Astrocyte (in vitro differentiated cells and primary cell): ENCODE measurements at regions not wholly inside any gene's neighbourhood (a gene's known extent, or its start where the extent isn't known, plus 50 kb on each side); places are given as distances from the start of the nearest gene placed in this dataset.

ENCODE experiments used
- DNase-seq: peaks from one replicate; pipeline ENCODE4 v3.0.0-alpha.2; 2010; ENCODE audit warnings: low read depth
- FAIRE-seq: peaks from 2 replicates; lab custom pipeline; 2011; peaks lifted over from hg19 to GRCh38; lab: Jason Lieb, UNC
- H2AFZ ChIP-seq: 2 replicates; pipeline ENCODE4 v1.6.0; 2012; ENCODE audit warnings: low read depth, low read length, inconsistent platforms
- H3K27ac ChIP-seq: 2 replicates; pipeline ENCODE4 v1.5.1; 2011; ENCODE audit warnings: low read depth, low read length, inconsistent platforms
- H3K27me3 ChIP-seq: 2 replicates; pipeline ENCODE4 v1.6.0; 2011; ENCODE audit warnings: low read length, inconsistent platforms; ENCODE audit not compliant: insufficient read depth
- H3K36me3 ChIP-seq: 2 replicates; pipeline ENCODE4 v1.5.1; 2011; ENCODE audit warnings: low read length, inconsistent platforms; ENCODE audit not compliant: insufficient read depth
- H3K4me1 ChIP-seq: 2 replicates; pipeline ENCODE4 v1.5.1; 2011; ENCODE audit warnings: low read length, inconsistent platforms; ENCODE audit not compliant: insufficient read depth
- H3K4me2 ChIP-seq: 2 replicates; pipeline ENCODE4 v1.6.0; 2012; ENCODE audit warnings: low read length, inconsistent platforms
- H3K4me3 ChIP-seq: 2 replicates; pipeline ENCODE4 v1.5.1; 2011; ENCODE audit warnings: low read depth, mild to moderate bottlenecking, low read length, inconsistent platforms; ENCODE audit not compliant: insufficient read depth
- H3K79me2 ChIP-seq: 2 replicates; pipeline ENCODE4 v1.6.0; 2012; ENCODE audit warnings: mild to moderate bottlenecking, low read length, inconsistent platforms; ENCODE audit not compliant: insufficient read depth
- H3K9ac ChIP-seq: 2 replicates; pipeline ENCODE4 v1.6.0; 2012; ENCODE audit warnings: mild to moderate bottlenecking, low read length, inconsistent platforms
- H3K9me3 ChIP-seq: 2 replicates; pipeline ENCODE4 v1.5.1; 2012; ENCODE audit warnings: low read depth, mild to moderate bottlenecking, low read length, inconsistent platforms; ENCODE audit not compliant: insufficient read depth
- H4K20me1 ChIP-seq: 2 replicates; pipeline ENCODE4 v1.6.0; 2012; ENCODE audit warnings: low read length, inconsistent platforms; ENCODE audit not compliant: insufficient read depth
- H3K27ac Mint-ChIP-seq: one replicate; pipeline ENCODE4 v1.8.0; 2021; ENCODE audit warnings: mild to moderate bottlenecking, mixed read lengths; ENCODE audit not compliant: unreplicated experiment
- H3K27me3 Mint-ChIP-seq: one replicate; pipeline ENCODE4 v1.8.0; 2021; ENCODE audit warnings: low read depth, mixed read lengths; ENCODE audit not compliant: unreplicated experiment
- H3K36me3 Mint-ChIP-seq: one replicate; pipeline ENCODE4 v1.8.0; 2021; ENCODE audit warnings: low read depth, mixed read lengths; ENCODE audit not compliant: unreplicated experiment
- H3K4me1 Mint-ChIP-seq: one replicate; pipeline ENCODE4 v1.8.0; 2021; ENCODE audit warnings: low read depth, mixed read lengths; ENCODE audit not compliant: unreplicated experiment
- H3K4me3 Mint-ChIP-seq: one replicate; pipeline ENCODE4 v1.8.0; 2021; ENCODE audit warnings: mild to moderate bottlenecking, moderate library complexity, mixed read lengths; ENCODE audit not compliant: unreplicated experiment
- H3K9me3 Mint-ChIP-seq: one replicate; pipeline ENCODE4 v1.8.0; 2021; ENCODE audit warnings: mild to moderate bottlenecking, mixed read lengths; ENCODE audit not compliant: unreplicated experiment
- EZH2 ChIP-seq: IDR thresholded peaks from 2 replicates; pipeline ENCODE4 v1.6.1; 2012; ENCODE audit warnings: mild to moderate bottlenecking, low read length, inconsistent platforms; ENCODE audit not compliant: insufficient read depth
- TF ChIP-seq, protein P1 (sequence below): IDR thresholded peaks from 2 replicates; pipeline ENCODE4 v1.5.1; 2011; ENCODE audit warnings: low read depth, mild to moderate bottlenecking, inconsistent platforms, low read length, moderate library complexity; ENCODE audit not compliant: insufficient read depth

DNA sequence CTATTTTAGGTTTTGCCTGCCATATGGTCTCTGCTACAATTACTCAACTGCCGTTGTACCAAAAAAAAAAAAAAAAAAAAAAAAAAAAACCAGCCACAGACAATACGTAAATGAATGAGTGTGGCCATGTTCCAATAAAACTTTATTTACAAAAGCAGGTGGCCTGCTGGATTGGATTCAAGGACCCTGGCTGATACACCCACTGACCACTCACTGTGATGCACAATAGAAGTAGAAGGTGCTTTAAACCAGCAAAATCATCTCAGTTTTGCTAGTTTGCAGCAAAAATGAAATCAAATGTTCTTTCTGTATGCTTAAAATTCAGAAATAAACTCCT, 137.4 kb downstream of the AKAIN1 start:
- no peaks in the 10 kb centered on the region for H3K9me3 ChIP-seq
- FAIRE-seq (no peak), DNase-seq (no peak)
- TF ChIP-seq, protein P1, sequence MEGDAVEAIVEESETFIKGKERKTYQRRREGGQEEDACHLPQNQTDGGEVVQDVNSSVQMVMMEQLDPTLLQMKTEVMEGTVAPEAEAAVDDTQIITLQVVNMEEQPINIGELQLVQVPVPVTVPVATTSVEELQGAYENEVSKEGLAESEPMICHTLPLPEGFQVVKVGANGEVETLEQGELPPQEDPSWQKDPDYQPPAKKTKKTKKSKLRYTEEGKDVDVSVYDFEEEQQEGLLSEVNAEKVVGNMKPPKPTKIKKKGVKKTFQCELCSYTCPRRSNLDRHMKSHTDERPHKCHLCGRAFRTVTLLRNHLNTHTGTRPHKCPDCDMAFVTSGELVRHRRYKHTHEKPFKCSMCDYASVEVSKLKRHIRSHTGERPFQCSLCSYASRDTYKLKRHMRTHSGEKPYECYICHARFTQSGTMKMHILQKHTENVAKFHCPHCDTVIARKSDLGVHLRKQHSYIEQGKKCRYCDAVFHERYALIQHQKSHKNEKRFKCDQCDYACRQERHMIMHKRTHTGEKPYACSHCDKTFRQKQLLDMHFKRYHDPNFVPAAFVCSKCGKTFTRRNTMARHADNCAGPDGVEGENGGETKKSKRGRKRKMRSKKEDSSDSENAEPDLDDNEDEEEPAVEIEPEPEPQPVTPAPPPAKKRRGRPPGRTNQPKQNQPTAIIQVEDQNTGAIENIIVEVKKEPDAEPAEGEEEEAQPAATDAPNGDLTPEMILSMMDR, result no peak
- no peak for TF ChIP-seq EZH2
- H3K27ac Mint-ChIP-seq, result no peak overlapping the region
- no peak overlapping the region for H2AFZ ChIP-seq
- H3K9ac ChIP-seq, result no peak overlapping the region
- no peak overlapping the region for H3K27ac ChIP-seq
- H3K4me2 ChIP-seq, result no peak overlapping the region
- H4K20me1 ChIP-seq, result no peaks in the 10 kb centered on the region
- H3K27me3 ChIP-seq, result no peaks in the 10 kb centered on the region
- no peaks in the 10 kb centered on the region for H3K4me1 ChIP-seq
- no peaks in the 10 kb centered on the region for H3K79me2 ChIP-seq
- H3K36me3 Mint-ChIP-seq, result peaks cover 2% of the 10 kb centered on the region
- H3K4me3 ChIP-seq, result no peak overlapping the region
- peaks cover 2% of the 10 kb centered on the region for H3K9me3 Mint-ChIP-seq
- peaks cover 2% of the 10 kb centered on the region for H3K4me1 Mint-ChIP-seq
- no peaks in the 10 kb centered on the region for H3K36me3 ChIP-seq
- H3K4me3 Mint-ChIP-seq, result no peak overlapping the region
- H3K27me3 Mint-ChIP-seq, result peaks cover 2% of the 10 kb centered on the region

DNA sequence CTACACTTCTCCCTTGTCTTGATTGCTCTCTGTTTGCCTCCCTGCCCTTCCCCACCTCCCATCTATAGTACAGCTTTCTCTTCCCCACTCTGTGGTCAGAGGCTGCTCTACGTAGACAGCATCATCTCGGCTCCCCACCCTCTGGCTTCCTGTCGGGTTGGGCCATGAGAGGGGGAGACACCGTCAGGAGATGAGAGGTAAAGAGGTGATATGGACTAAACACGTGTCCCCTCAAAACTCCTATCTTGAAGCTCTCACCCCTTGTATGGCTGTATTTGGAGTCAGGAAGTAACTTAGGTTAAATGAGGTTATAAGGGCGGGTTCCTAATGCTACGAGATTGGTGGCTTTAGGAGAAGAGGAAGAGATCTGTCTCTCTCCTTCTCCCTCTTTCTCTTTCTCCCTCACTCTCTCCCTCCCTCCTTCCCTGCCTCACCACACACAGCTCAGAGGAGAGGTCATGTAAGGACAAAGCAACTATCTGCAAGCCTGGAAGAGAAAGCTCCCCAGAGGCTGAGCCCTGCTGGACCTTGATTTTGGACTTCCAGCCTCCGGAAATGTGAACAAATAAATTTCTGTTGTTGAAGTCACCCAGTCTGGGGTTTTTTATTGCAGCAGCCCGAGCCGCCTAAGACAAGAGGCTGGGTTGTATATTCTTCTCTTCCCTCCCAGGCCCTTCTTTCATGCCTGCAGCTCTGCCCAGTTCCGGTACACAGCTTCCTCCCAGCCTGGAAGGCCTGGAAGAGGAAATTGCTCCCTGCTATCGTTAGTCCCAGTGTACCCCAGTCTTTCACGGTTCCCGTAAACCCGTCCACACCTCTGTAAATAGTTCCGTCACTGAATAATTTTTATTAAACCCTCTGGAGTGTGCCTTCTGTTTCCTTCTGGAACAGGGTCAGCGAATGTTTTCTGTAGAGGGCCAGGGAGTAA, 138.0 kb downstream of the AKAIN1 start:
- Mint-ChIP-seq H3K36me3 (peaks cover 2% of the 10 kb centered on the region), H3K27ac (no peak overlapping the region)
- no peak for DNase-seq

More for the DNA sequence above, 138.0 kb downstream of the AKAIN1 start:
- no peaks in the 10 kb centered on the region for H4K20me1 ChIP-seq
- H3K36me3 ChIP-seq, result no peaks in the 10 kb centered on the region
- peaks cover 2% of the 10 kb centered on the region for H3K9me3 Mint-ChIP-seq
- H3K9me3 ChIP-seq, result no peaks in the 10 kb centered on the region
- H3K4me1 ChIP-seq, result no peaks in the 10 kb centered on the region
- no peak for FAIRE-seq
- no peaks in the 10 kb centered on the region for H3K79me2 ChIP-seq
- no peaks in the 10 kb centered on the region for H3K27me3 ChIP-seq
- no peak overlapping the region for H3K4me3 ChIP-seq
- H3K9ac ChIP-seq, result no peak overlapping the region
- peaks cover 2% of the 10 kb centered on the region for H3K4me1 Mint-ChIP-seq
- no peak for TF ChIP-seq EZH2
- TF ChIP-seq, protein P1, result no peak
- no peak overlapping the region for H3K4me3 Mint-ChIP-seq
- H3K4me2 ChIP-seq, result no peak overlapping the region
- H3K27me3 Mint-ChIP-seq, result peaks cover 2% of the 10 kb centered on the region
- no peak overlapping the region for H3K27ac ChIP-seq
- no peak overlapping the region for H2AFZ ChIP-seq
